Hepatic stellate cell (primary cell): ENCODE measurements at regions not wholly inside any gene's neighbourhood (a gene's known extent, or its start where the extent isn't known, plus 50 kb on each side); places are given as distances from the start of the nearest gene placed in this dataset.
"Not testable (repeated sequence)": the region's sequence is repeated elsewhere in the genome, so short reads cannot be mapped to it uniquely, and the experiment has no call there.

Source experiments
- DNase-seq: peaks from one replicate; pipeline ENCODE4 v3.0.0; 2011; ENCODE audit warnings: low spot score

- no peak for DNase-seq
Measured at GRCh38 chr4:111031001-111031579, 408.2 kb upstream of the PITX2 start.

- DNase-seq: no peak
Measured at GRCh38 chr4:111031596-111031995, 408.7 kb upstream of the PITX2 start.

- DNase-seq: no peak
Measured at GRCh38 chr4:111037591-111038360, 414.9 kb upstream of the PITX2 start.

- DNase-seq: no peak
Measured at GRCh38 chr4:111040904-111041303, 418.0 kb upstream of the PITX2 start.

- DNase-seq: no peak
Measured at GRCh38 chr4:111043286-111043685, 420.4 kb upstream of the PITX2 start.

GRCh38 chr4:111045992-111046391 is 423.1 kb upstream of the PITX2 start:
- DNase-seq: no peak

GRCh38 chr4:111046811-111047210 is 423.9 kb upstream of the PITX2 start:
- no peak for DNase-seq

GRCh38 chr4:111048316-111048715 is 425.4 kb upstream of the PITX2 start:
- DNase-seq: no peak

GRCh38 chr4:111064342-111064993 is 441.6 kb upstream of the PITX2 start:
- DNase-seq: no peak

GRCh38 chr4:111066001-111066400 is 443.1 kb upstream of the PITX2 start:
- no peak for DNase-seq

GRCh38 chr4:111066447-111066846 is 443.6 kb upstream of the PITX2 start:
- no peak for DNase-seq

- DNase-seq: no peak
Measured at GRCh38 chr4:111066887-111067286, 444.0 kb upstream of the PITX2 start.

- DNase-seq: no peak
Measured at GRCh38 chr4:111068883-111069282, 446.0 kb upstream of the PITX2 start.

- DNase-seq: no peak
Measured at GRCh38 chr4:111070390-111070789, 447.5 kb upstream of the PITX2 start.

- no peak for DNase-seq
Measured at GRCh38 chr4:111074523-111075114, 451.7 kb upstream of the PITX2 start.

- not testable (repeated sequence) for DNase-seq
Measured at GRCh38 chr4:111076299-111076698, 453.4 kb upstream of the PITX2 start.

GRCh38 chr4:111108153-111108552 is 485.3 kb upstream of the PITX2 start:
- no peak for DNase-seq

GRCh38 chr4:111113591-111113990 is 490.7 kb upstream of the PITX2 start:
- DNase-seq: no peak

GRCh38 chr4:111115881-111116280 is 493.0 kb upstream of the PITX2 start:
- no peak for DNase-seq

GRCh38 chr4:111120191-111120590 is 497.3 kb upstream of the PITX2 start:
- DNase-seq: no peak

- no peak for DNase-seq
Measured at GRCh38 chr4:111126340-111126739, 503.5 kb upstream of the PITX2 start.

GRCh38 chr4:111127841-111128240 is 505.0 kb upstream of the PITX2 start:
- no peak for DNase-seq

- DNase-seq: no peak
Measured at GRCh38 chr4:111128327-111128726, 505.4 kb upstream of the PITX2 start.
